GM19438 (cell line): ENCODE measurements at regions not wholly inside any gene's neighbourhood (a gene's known extent, or its start where the extent isn't known, plus 50 kb on each side); places are given as distances from the start of the nearest gene placed in this dataset.

Experiments
- ATAC-seq: cut with Tn5 transposase; IDR thresholded peaks from one replicate; pipeline ENCODE4 v1.9.1; 2021; ENCODE audit warnings: low read depth; ENCODE audit not compliant: unreplicated experiment

- ATAC-seq: no peak
These were observed 573.4 kb downstream of the CPS1 start for GRCh38 chr2:211129798-211130197.

- no peak for ATAC-seq
These were observed 575.6 kb downstream of the CPS1 start for GRCh38 chr2:211132046-211132445.

- ATAC-seq: no peak
These were observed 576.2 kb downstream of the CPS1 start for GRCh38 chr2:211132573-211132972.

DNA sequence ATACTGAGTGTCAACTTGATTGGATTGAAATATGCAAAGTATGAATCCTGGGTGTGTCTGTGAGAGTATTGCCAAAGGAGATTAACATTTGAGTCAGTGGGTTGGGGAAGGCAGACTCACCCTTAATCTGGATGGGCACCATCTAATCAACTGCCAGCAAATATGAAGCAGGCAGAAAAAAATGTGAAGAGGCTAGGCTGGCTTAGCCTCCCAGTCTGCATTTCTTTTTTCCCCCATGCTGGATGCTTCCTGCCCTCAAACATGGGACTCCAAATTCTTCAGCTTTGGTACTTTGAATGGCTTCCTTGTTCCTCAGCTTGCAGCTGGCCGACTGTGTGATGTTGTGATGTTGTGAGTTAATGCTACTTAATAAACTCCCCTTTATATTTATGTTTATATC is 577.4 kb downstream of the CPS1 start:
- ATAC-seq: no peak

DNA sequence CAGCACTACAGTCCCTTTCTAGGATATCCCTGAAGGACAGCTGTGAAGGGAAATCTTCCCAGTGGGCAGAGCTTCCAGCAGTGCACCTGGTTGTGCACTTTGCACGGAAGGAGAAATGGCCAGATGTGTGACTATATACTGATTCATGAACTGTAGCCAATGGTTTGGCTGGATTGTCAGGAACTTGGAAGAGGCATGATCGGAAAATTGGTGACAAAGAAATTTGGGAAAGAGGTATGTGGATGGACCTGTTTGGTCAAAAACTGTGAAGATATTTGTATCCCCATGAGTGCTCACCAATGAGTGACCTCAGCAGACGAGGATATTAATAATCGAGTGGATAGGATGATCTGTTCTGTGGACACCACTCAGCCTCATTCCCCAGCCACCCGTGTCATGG is 582.2 kb downstream of the CPS1 start:
- no peak for ATAC-seq

- ATAC-seq: no peak
These were observed 585.2 kb downstream of the CPS1 start for GRCh38 chr2:211141646-211142045.

DNA sequence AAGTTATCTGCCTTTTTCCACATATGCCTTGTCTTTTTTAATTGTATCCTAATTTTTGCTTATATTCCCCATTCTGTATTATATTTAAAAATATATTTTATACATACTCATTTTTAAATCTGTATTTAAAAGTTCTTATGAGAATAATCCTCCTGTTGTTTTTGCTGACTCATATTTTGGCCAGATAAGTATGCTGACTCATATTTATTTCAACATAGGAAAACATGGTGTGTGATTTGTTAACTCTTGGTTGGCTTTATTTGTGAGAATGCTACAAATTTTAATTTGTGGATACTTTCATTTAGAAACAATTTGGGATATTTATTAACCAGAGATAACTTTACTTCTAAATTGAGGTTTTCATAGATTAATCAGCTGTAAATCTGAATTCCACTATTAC is 587.7 kb downstream of the CPS1 start:
- ATAC-seq: no peak

- no peak for ATAC-seq
These were observed 588.7 kb downstream of the CPS1 start for GRCh38 chr2:211144974-211145665.

DNA sequence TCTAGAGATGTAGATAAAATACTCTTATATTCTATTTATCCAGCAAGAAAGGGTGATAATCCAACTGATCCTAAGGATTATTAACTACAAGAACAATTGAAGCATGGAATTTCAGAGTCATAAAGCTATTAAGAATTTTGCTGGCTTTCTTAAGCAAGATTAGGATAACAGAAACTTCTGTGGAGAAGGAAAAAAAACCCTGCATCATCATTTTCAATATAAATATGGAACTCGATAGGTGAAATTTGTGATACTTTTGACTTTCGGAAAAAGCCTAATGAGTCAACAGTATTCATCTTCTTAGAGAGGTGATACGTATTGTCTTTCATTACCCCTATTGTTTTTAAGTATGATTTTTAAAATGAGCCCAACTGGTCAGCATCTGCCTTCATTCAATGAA is 593.3 kb downstream of the CPS1 start:
- no peak for ATAC-seq

DNA sequence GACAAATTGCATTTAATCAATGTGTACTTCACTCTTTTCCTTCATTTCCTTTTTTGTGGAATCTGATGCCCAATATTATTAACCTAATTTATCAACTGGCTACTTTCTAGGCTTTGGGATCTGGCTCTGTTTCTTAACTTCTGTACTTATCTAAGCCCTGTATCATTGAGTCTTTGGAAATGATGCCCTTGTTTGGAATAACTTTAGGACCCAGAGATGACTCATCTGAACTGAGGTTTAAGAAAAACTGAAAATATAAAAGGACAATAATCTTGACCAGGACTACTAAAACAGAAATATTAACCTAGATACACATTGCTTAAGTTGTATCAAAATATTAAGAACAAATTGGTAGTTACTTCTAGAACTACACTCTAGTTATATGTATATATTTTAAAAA is 600.8 kb downstream of the CPS1 start:
- no peak for ATAC-seq

DNA sequence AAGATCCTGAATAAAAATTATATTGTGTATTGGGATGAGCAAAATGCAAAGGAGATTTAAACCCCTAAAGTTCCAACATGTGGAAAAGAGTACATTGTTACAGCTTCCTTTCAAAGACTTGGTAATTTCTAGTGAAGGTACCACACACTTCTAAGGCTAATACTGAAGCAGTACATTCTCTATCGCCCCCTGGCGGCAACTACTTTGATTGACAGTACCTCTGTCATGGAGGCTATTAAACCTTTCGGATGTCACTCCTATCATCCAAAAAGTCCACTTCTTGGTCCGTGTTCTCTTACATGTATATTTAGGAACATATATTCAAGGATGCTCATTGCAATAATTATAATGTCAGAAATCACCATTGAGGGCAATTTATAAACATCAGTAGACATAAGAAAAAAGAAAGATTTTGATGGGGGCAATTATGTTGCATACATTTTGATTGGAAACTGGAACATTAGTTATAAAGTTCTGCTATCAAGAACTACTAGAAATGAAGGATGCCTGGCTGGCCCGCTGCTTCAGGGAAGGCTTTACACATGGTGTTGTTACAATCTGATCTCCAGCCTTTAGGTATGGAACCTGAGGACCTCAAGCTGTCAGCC is 601.6 kb downstream of the CPS1 start:
- ATAC-seq: peak; percentile 99

GRCh38 chr2:211159972-211160371 is 603.6 kb downstream of the CPS1 start:
- ATAC-seq: no peak

DNA sequence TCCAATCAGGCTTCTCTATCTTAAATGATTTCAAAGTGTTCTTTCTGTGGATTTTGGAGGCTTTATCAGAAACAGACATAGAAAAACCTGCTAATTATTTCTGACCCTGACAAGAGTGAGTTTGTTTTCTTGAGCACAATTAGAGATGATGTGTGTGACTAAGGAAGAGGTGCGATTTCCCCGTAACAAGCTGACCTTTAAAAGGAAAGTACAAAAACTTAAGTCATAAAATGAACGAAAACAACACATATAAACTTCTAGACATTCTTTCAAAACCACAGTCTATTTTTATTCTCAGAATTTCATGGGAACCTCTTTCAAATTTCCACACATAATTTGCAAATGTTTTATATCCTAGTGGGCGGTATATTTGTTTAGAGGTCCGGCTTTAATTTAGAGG is 604.8 kb downstream of the CPS1 start:
- no peak for ATAC-seq

DNA sequence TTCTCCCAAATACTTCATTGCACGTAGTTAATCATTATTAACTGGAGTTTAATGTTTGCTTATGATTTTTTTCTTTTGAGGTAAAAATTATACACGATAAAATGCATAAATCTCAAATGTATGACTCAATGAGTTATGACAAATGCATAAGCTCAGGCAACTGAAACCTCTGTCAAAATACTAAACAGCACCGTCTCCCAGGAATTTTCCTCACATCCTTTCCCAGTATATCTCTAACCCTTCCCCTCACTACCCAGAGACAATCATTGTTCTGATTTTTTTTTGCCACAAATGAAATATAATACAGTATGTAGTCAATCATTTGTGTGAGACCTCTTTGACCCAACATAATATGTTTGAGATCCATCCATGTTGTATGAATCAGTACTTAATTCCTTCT is 606.5 kb downstream of the CPS1 start:
- no peak for ATAC-seq

DNA sequence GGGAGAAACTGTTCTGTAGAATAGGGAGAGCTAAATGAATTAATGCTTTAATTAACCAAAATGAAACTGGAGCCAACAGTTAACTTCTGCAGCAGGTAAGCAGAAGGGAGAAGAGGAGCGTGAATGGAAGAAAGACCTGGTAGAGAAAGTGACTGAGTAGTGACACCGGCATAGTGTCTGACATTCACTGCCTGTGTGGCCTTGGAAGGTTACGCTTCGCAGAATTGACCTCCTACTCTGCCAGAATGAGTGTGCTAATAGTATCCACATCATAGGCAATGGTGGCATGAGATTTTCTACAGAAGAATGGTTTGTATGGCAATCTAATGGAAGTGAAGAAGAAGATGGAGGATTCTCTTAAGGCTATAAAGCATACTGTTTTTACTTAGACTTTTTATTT is 614.4 kb downstream of the CPS1 start:
- ATAC-seq: no peak

- no peak for ATAC-seq
These were observed 617.6 kb downstream of the CPS1 start for GRCh38 chr2:211174021-211174420.

- no peak for ATAC-seq
These were observed 618.2 kb downstream of the CPS1 start for GRCh38 chr2:211174631-211175030.

DNA sequence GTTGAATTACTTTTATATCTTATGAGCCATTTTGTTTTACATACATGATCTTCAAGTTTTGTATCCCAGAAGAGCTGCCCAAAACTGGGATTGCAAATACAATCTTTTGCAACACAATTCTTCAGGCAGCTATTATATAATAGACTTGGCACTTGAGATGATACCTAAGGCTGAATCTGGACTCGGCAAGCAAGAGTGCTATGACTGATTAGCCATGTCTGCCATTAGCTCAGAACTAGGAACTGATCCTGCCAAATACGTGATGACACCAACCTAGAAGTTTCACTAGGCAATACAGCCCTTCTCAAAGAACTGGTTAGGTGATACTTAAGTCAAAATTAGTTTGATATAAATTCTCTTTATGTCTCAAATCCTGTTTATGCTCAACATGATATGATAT is 619.6 kb downstream of the CPS1 start:
- no peak for ATAC-seq

DNA sequence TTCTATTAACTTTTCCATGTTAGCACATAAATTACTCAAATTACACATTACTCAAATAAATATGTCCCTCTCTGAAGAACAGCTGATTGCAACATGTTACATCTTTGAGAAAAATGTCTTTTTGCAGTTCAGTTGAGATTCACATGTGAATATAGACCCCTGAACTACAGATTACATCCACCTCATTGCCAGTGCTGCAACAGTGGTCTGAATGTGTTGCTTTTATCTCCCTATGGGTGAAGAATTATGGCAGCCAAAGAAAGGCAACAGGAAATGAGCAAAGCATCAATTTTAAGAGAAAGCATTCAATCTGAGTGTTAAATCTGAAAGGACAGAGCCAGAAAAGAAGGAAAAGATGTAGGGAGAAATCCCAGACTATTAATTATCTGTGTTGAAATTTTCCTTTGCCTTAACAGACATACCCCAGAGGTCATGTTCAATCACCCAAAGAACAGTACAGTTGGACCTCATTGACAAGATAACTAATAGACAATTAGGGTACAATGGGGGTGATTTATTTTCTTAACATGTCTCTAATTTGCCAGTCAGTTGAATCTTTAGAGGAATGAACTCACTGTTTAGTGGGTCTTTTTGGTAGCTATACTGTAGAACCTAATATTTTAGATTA is 620.2 kb downstream of the CPS1 start:
- no peak for ATAC-seq

DNA sequence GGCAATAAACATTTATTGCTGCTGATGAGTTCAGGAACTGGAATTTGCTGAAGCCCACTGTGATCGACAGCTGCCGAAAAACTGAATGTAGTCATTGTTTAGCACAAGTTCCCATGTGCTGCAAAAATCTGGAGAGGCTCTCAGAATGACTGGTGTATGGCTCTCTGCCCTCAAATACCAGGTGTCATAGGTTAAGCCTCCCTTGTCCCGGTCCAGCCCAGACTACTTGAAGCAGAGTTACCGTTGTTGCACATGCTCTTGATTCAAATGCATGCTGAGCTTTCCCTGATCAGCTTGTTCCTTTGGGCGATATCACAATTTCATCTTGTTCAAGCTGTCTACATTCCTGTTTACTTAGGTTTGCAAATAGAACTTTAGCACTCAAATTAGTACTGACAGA is 625.2 kb downstream of the CPS1 start:
- no peak for ATAC-seq

DNA sequence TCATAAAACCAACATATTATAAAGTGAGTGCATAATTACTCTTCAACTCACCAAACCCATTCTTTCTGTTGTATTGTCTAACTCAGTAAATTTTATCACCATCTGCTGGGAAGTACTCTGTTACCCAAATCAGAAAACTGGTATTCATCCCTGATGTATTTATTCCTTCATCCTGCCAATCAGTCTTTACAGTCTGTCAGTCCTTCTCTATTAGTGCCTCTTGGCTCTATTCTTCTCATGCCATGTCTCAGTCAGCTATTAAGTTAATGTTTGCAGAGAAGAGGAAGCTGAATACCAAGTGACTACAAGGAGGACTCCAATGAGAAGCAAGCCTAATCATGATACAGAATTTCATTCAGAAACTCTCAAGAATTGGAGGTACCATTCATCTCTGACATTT is 631.2 kb downstream of the CPS1 start:
- no peak for ATAC-seq

DNA sequence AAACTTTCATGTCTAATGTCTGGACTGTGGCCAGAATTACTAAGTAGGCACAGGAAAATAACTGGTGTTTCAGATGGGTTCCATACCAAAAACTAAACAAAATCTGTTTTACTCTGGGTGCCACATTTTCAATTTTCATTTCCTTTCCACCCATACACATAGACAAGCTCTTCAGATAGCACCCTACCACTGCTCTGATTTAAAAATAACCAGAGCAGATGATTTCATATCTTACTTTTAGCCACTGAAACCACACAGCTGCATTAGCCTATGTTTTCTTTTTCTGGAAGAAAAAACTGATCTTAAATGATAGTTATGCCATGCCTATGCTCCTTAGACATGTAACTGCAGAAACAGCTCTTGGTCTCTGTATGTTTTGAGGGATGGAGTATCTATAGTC is 647.6 kb downstream of the CPS1 start:
- no peak for ATAC-seq
